ENCODE measurements at regions not wholly inside any gene's neighbourhood (a gene's known extent, or its start where the extent isn't known, plus 50 kb on each side); places are given as distances from the start of the nearest gene placed in this dataset.

DNA sequence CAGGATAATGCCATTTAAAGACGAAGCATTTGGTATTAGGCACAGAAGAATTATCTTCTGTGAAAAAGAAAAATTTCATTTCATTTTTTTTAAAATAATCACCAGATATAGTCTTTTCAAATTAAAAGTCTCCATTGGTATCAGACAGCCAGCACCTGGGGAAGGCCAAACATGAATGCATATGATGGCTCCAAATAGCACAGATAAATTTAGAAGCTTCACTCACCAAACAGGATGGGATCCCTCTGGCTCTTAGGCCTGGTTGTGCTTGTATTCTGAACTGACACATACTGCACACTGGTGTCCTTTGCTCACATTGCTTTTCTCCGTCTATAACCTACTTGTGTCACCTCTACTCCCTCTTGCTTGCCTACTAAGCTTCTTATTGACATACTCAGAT lies 169.5 kb upstream of the CHRM2 start:
- TF ChIP-seq, protein P1, sequence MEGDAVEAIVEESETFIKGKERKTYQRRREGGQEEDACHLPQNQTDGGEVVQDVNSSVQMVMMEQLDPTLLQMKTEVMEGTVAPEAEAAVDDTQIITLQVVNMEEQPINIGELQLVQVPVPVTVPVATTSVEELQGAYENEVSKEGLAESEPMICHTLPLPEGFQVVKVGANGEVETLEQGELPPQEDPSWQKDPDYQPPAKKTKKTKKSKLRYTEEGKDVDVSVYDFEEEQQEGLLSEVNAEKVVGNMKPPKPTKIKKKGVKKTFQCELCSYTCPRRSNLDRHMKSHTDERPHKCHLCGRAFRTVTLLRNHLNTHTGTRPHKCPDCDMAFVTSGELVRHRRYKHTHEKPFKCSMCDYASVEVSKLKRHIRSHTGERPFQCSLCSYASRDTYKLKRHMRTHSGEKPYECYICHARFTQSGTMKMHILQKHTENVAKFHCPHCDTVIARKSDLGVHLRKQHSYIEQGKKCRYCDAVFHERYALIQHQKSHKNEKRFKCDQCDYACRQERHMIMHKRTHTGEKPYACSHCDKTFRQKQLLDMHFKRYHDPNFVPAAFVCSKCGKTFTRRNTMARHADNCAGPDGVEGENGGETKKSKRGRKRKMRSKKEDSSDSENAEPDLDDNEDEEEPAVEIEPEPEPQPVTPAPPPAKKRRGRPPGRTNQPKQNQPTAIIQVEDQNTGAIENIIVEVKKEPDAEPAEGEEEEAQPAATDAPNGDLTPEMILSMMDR (conservative IDR thresholded peaks at IDR 0.05; ENCODE audit: low read depth, low read length) = no peak
- no peak for TF ChIP-seq EZH2 (IDR thresholded peaks at IDR 0.05; ENCODE audit: borderline replicate concordance, low read depth, low read length, poor library complexity, severe bottlenecking)

All from A673 (cell line).